Naive thymus-derived CD8-positive, alpha-beta T cell (primary cell): ENCODE measurements at regions not wholly inside any gene's neighbourhood (a gene's known extent, or its start where the extent isn't known, plus 50 kb on each side); places are given as distances from the start of the nearest gene placed in this dataset.

Experiments used
- ATAC-seq, 2 donors: fragments of 150-1000 bp; cut with Tn5 transposase in 1 of 2; sonication (Bioruptor Pico), chemical (Tn5 transposase) in 1 of 2; 1 replicate in 1 of 2; 2 replicates in 1 of 2; pipeline ENCODE4 v1.10.0; 2021; ENCODE audit warnings: mild to moderate bottlenecking in 2 of 2, moderate library complexity in 2 of 2
- POLR2A ChIA-PET: fragments of 350-600 bp; sonication (Branson Sonifier 250); formaldehyde crosslinking; loops from one replicate; lab custom pipeline; 2021; ENCODE audit warnings: antibody characterized with exemption; lab: Charles Lee
- DNase-seq, 10 donors: peaks; one replicate each; pipeline versions ENCODE4 v3.0.0 to v3.0.0-alpha.2; 2020 to 2022
- H3K27ac Mint-ChIP-seq, 10 donors: one replicate each; pipeline ENCODE4 v1.8.0; 2020 to 2022; ENCODE audit warnings: mild to moderate bottlenecking in 10 of 10, mixed read lengths in 10 of 10, moderate library complexity in 4 of 10, inconsistent platforms in 1 of 10
- H3K27me3 Mint-ChIP-seq, 5 donors: one replicate each; pipeline ENCODE4 v1.8.0; 2021 to 2022; ENCODE audit warnings: mixed read lengths in 5 of 5
- H3K36me3 Mint-ChIP-seq, 3 donors: one replicate each; pipeline ENCODE4 v1.8.0; 2020 to 2022; ENCODE audit warnings: mixed read lengths in 3 of 3, mild to moderate bottlenecking in 2 of 3, inconsistent platforms in 1 of 3
- H3K4me1 Mint-ChIP-seq, 4 donors: one replicate each; pipeline ENCODE4 v1.8.0; 2021 to 2022; ENCODE audit warnings: mixed read lengths in 4 of 4
- H3K4me3 Mint-ChIP-seq, 10 donors: one replicate each; pipeline ENCODE4 v1.8.0; 2020 to 2022; ENCODE audit warnings: mild to moderate bottlenecking in 10 of 10, mixed read lengths in 10 of 10, moderate library complexity in 6 of 10, inconsistent platforms in 1 of 10
- H3K9me3 Mint-ChIP-seq, 9 donors: one replicate each; pipeline ENCODE4 v1.8.0; 2020 to 2022; ENCODE audit warnings: mixed read lengths in 9 of 9, mild to moderate bottlenecking in 3 of 9, inconsistent platforms in 1 of 9, moderate library complexity in 1 of 9

GRCh38 chr7:17593819-17594419 is 295.5 kb downstream of the AHR start:
- POLR2A ChIA-PET = no interaction called here
- Mint-ChIP-seq H3K9me3 (no peaks in the 10 kb centered on the region), H3K27ac (no peak overlapping the region), H3K36me3 (no peaks in the 10 kb centered on the region), H3K4me3 (no peak overlapping the region), H3K27me3 (peaks cover 0 to 2% (median 0%) of the 10 kb centered on the region in 5 donors), H3K4me1 (no peaks in the 10 kb centered on the region)
- no peak for DNase-seq
- no peak for ATAC-seq

- Mint-ChIP-seq H3K4me3 (no peak overlapping the region), H3K9me3 (no peaks in the 10 kb centered on the region), H3K36me3 (no peaks in the 10 kb centered on the region), H3K27me3 (no peaks in the 10 kb centered on the region), H3K27ac (no peak overlapping the region), H3K4me1 (no peaks in the 10 kb centered on the region)
- POLR2A ChIA-PET = no interaction called here
- no peak for DNase-seq
- no peak for ATAC-seq
These were observed 297.1 kb downstream of the AHR start for GRCh38 chr7:17595546-17595945.

GRCh38 chr7:17598305-17598704 is 299.9 kb downstream of the AHR start:
- DNase-seq (no peak), ATAC-seq (no peak)
- H3K4me3 Mint-ChIP-seq = no peak overlapping the region
- POLR2A ChIA-PET = no interaction called here
- H3K27me3 Mint-ChIP-seq = peaks cover 0 to 15% (median 0%) of the 10 kb centered on the region in 5 donors
- H3K27ac Mint-ChIP-seq = no peak overlapping the region
- peaks cover 0 to 4% (median 2%) of the 10 kb centered on the region in 9 donors for H3K9me3 Mint-ChIP-seq
- H3K4me1 Mint-ChIP-seq = no peaks in the 10 kb centered on the region
- H3K36me3 Mint-ChIP-seq = peaks cover 0 to 1% (median 0%) of the 10 kb centered on the region in 3 donors

- H3K9me3 Mint-ChIP-seq = peaks cover 0 to 10% (median 6%) of the 10 kb centered on the region in 9 donors
- no peak overlapping the region for H3K4me3 Mint-ChIP-seq
- H3K4me1 Mint-ChIP-seq = no peaks in the 10 kb centered on the region
- DNase-seq (no peak), ATAC-seq (no peak)
- POLR2A ChIA-PET = no interaction called here
- no peak overlapping the region for H3K27ac Mint-ChIP-seq
- H3K36me3 Mint-ChIP-seq = peaks cover 0 to 7% (median 0%) of the 10 kb centered on the region in 3 donors
- peaks cover 1 to 21% (median 4%) of the 10 kb centered on the region in 5 donors for H3K27me3 Mint-ChIP-seq
These were observed 300.4 kb downstream of the AHR start for GRCh38 chr7:17598846-17599245.

- no peak overlapping the region for H3K27ac Mint-ChIP-seq
- H3K36me3 Mint-ChIP-seq = peaks cover 0 to 8% (median 0%) of the 10 kb centered on the region in 3 donors
- no peak for ATAC-seq
- POLR2A ChIA-PET = no interaction called here
- no peak for DNase-seq
- H3K9me3 Mint-ChIP-seq = peaks cover 2 to 19% (median 13%) of the 10 kb centered on the region in 9 donors
- no peaks in the 10 kb centered on the region for H3K4me1 Mint-ChIP-seq
- H3K4me3 Mint-ChIP-seq = no peak overlapping the region
- peaks cover 1 to 30% (median 5%) of the 10 kb centered on the region in 5 donors for H3K27me3 Mint-ChIP-seq
These were observed 301.4 kb downstream of the AHR start for GRCh38 chr7:17599733-17600339.

GRCh38 chr7:17600340-17600752 is 301.9 kb downstream of the AHR start:
- no peaks in the 10 kb centered on the region for H3K4me1 Mint-ChIP-seq
- H3K9me3 Mint-ChIP-seq = peaks cover 2 to 24% (median 17%) of the 10 kb centered on the region in 9 donors
- H3K4me3 Mint-ChIP-seq = no peak overlapping the region
- H3K27ac Mint-ChIP-seq = no peak overlapping the region
- peaks cover 1 to 32% (median 5%) of the 10 kb centered on the region in 5 donors for H3K27me3 Mint-ChIP-seq
- ATAC-seq (no peak), DNase-seq (no peak)
- peaks cover 0 to 8% (median 0%) of the 10 kb centered on the region in 3 donors for H3K36me3 Mint-ChIP-seq
- POLR2A ChIA-PET = no interaction called here

- Mint-ChIP-seq H3K4me1 (no peaks in the 10 kb centered on the region), H3K4me3 (no peak overlapping the region), H3K27me3 (peaks cover 1 to 32% (median 5%) of the 10 kb centered on the region in 5 donors), H3K36me3 (peaks cover 0 to 8% (median 0%) of the 10 kb centered on the region in 3 donors), H3K27ac (no peak overlapping the region), H3K9me3 (peaks cover 3 to 25% (median 17%) of the 10 kb centered on the region in 9 donors)
- DNase-seq = no peak
- POLR2A ChIA-PET = no interaction called here
- ATAC-seq = no peak
These were observed 303.5 kb downstream of the AHR start for GRCh38 chr7:17601921-17602320.

- Mint-ChIP-seq H3K4me3 (no peak overlapping the region), H3K4me1 (no peaks in the 10 kb centered on the region), H3K9me3 (peaks cover 3 to 21% (median 13%) of the 10 kb centered on the region in 9 donors), H3K27ac (no peak overlapping the region), H3K36me3 (peaks cover 0 to 7% (median 0%) of the 10 kb centered on the region in 3 donors), H3K27me3 (peaks cover 0 to 18% (median 5%) of the 10 kb centered on the region in 5 donors)
- ATAC-seq (no peak), DNase-seq (no peak)
- POLR2A ChIA-PET = no interaction called here
These were observed 309.8 kb downstream of the AHR start for GRCh38 chr7:17608114-17608833.

GRCh38 chr7:17611611-17612010 is 313.2 kb downstream of the AHR start:
- POLR2A ChIA-PET = no interaction called here
- Mint-ChIP-seq H3K4me3 (no peak overlapping the region), H3K36me3 (no peaks in the 10 kb centered on the region), H3K27ac (no peak overlapping the region), H3K27me3 (no peaks in the 10 kb centered on the region), H3K4me1 (no peaks in the 10 kb centered on the region), H3K9me3 (peaks cover 0 to 3% (median 0%) of the 10 kb centered on the region in 9 donors)
- no peak for DNase-seq
- ATAC-seq = no peak

- Mint-ChIP-seq H3K36me3 (no peaks in the 10 kb centered on the region), H3K4me3 (no peak overlapping the region), H3K27ac (no peak overlapping the region), H3K9me3 (no peaks in the 10 kb centered on the region), H3K4me1 (no peaks in the 10 kb centered on the region), H3K27me3 (no peaks in the 10 kb centered on the region)
- ATAC-seq (no peak), DNase-seq (no peak)
- POLR2A ChIA-PET = no interaction called here
These were observed 315.0 kb downstream of the AHR start for GRCh38 chr7:17613338-17614041.

- Mint-ChIP-seq H3K4me3 (no peak overlapping the region), H3K27ac (no peak overlapping the region), H3K9me3 (peaks cover 0 to 2% (median 0%) of the 10 kb centered on the region in 9 donors), H3K4me1 (no peaks in the 10 kb centered on the region), H3K36me3 (no peaks in the 10 kb centered on the region), H3K27me3 (peaks cover 0 to 3% (median 0%) of the 10 kb centered on the region in 5 donors)
- POLR2A ChIA-PET = no interaction called here
- DNase-seq = no peak
- ATAC-seq = no peak
These were observed 318.9 kb downstream of the AHR start for GRCh38 chr7:17617380-17617779.

- Mint-ChIP-seq H3K9me3 (peaks cover 0 to 2% (median 0%) of the 10 kb centered on the region in 9 donors), H3K27me3 (peaks cover 0 to 3% (median 0%) of the 10 kb centered on the region in 5 donors), H3K4me1 (no peaks in the 10 kb centered on the region), H3K4me3 (no peak overlapping the region), H3K36me3 (no peaks in the 10 kb centered on the region), H3K27ac (no peak overlapping the region)
- DNase-seq (no peak), ATAC-seq (no peak)
- POLR2A ChIA-PET = no interaction called here
These were observed 319.6 kb downstream of the AHR start for GRCh38 chr7:17617857-17618651.
